ENCODE measurements at regions not wholly inside any gene's neighbourhood (a gene's known extent, or its start where the extent isn't known, plus 50 kb on each side); places are given as distances from the start of the nearest gene placed in this dataset.

- no peak for DNase-seq (ENCODE audit: low read depth in 2 of 3, low spot score in 2 of 3)
Observed at GRCh38 chrX:149992918-149993317, 54.6 kb upstream of the EOLA2 start.

GRCh38 chrX:149993989-149994388, 55.7 kb upstream of the EOLA2 start:
- DNase-seq (ENCODE audit: low read depth in 2 of 3, low spot score in 2 of 3) = no peak

- no peak for DNase-seq (ENCODE audit: low read depth in 2 of 3, low spot score in 2 of 3)
Observed at GRCh38 chrX:149996515-149996914, 58.2 kb upstream of the EOLA2 start.

- no peak for DNase-seq (ENCODE audit: low read depth in 2 of 3, low spot score in 2 of 3)
Observed at GRCh38 chrX:150005027-150005426, 66.7 kb upstream of the EOLA2 start.

GRCh38 chrX:150007356-150007755, 69.1 kb upstream of the EOLA2 start:
- no peak for DNase-seq (ENCODE audit: low read depth in 2 of 3, low spot score in 2 of 3)

GRCh38 chrX:150012647-150013381, 74.5 kb upstream of the EOLA2 start:
- DNase-seq (ENCODE audit: low read depth in 2 of 3, low spot score in 2 of 3) = no peak

- DNase-seq (ENCODE audit: low read depth in 2 of 3, low spot score in 2 of 3) = no peak
Observed at GRCh38 chrX:150014525-150014924, 76.2 kb upstream of the EOLA2 start.

- DNase-seq (ENCODE audit: low read depth in 2 of 3, low spot score in 2 of 3) = no peak
Observed at GRCh38 chrX:150017868-150018267, 79.6 kb upstream of the EOLA2 start.

GRCh38 chrX:150018931-150019361, 80.7 kb upstream of the EOLA2 start:
- DNase-seq (ENCODE audit: low read depth in 2 of 3, low spot score in 2 of 3) = no peak

- DNase-seq (ENCODE audit: low read depth in 2 of 3, low spot score in 2 of 3) = peak in 1 of 3 donors; percentile 1
Observed at GRCh38 chrX:150028692-150029091, 90.4 kb upstream of the EOLA2 start.

GRCh38 chrX:150032742-150033141, 94.5 kb upstream of the EOLA2 start:
- no peak for DNase-seq (ENCODE audit: low read depth in 2 of 3, low spot score in 2 of 3)

GRCh38 chrX:150034788-150035187, 96.5 kb upstream of the EOLA2 start:
- no peak for DNase-seq (ENCODE audit: low read depth in 2 of 3, low spot score in 2 of 3)

- no peak for DNase-seq (ENCODE audit: low read depth in 2 of 3, low spot score in 2 of 3)
Observed at GRCh38 chrX:150035531-150035930, 97.2 kb upstream of the EOLA2 start.

- DNase-seq (ENCODE audit: low read depth in 2 of 3, low spot score in 2 of 3) = no peak
Observed at GRCh38 chrX:150036181-150036580, 97.9 kb upstream of the EOLA2 start.

GRCh38 chrX:150036641-150037040, 98.3 kb upstream of the EOLA2 start:
- DNase-seq (ENCODE audit: low read depth in 2 of 3, low spot score in 2 of 3) = no peak

GRCh38 chrX:150037041-150037440, 98.8 kb upstream of the EOLA2 start:
- DNase-seq (ENCODE audit: low read depth in 2 of 3, low spot score in 2 of 3) = no peak

GRCh38 chrX:150038315-150038714, 100.0 kb upstream of the EOLA2 start:
- DNase-seq (ENCODE audit: low read depth in 2 of 3, low spot score in 2 of 3) = no peak

GRCh38 chrX:150038986-150039599, 100.8 kb upstream of the EOLA2 start:
- no peak for DNase-seq (ENCODE audit: low read depth in 2 of 3, low spot score in 2 of 3)

GRCh38 chrX:150041208-150041607, 102.9 kb upstream of the EOLA2 start:
- no peak for DNase-seq (ENCODE audit: low read depth in 2 of 3, low spot score in 2 of 3)

GRCh38 chrX:150044556-150044955, 106.3 kb upstream of the EOLA2 start:
- DNase-seq (ENCODE audit: low read depth in 2 of 3, low spot score in 2 of 3) = no peak

GRCh38 chrX:150047818-150048217, 109.5 kb upstream of the EOLA2 start:
- no peak for DNase-seq (ENCODE audit: low read depth in 2 of 3, low spot score in 2 of 3)

- no peak for DNase-seq (ENCODE audit: low read depth in 2 of 3, low spot score in 2 of 3)
Observed at GRCh38 chrX:150049647-150050046, 111.4 kb upstream of the EOLA2 start.

Measured in hematopoietic multipotent progenitor cell (in vitro differentiated cells).